ENCODE measurements at regions not wholly inside any gene's neighbourhood (a gene's known extent, or its start where the extent isn't known, plus 50 kb on each side); places are given as distances from the start of the nearest gene placed in this dataset.
A peak's percentile ranks its signal among the peaks of the same experiment; 100 is the strongest.
"Not testable (repeated sequence)": the region's sequence is repeated elsewhere in the genome, so short reads cannot be mapped to it uniquely, and the experiment has no call there.

- DNase-seq; in situ Hi-C loops (cut with MboI; ENCODE audit: low pct_unique_long_range_greater_than_20kb, low sequenced_read_pairs): not testable (repeated sequence)
Measured at GRCh38 chr17:65291301-65291700, 154.1 kb downstream of the RGS9 start.

GRCh38 chr17:65290616-65291015 lies 153.4 kb downstream of the RGS9 start:
- no peak for DNase-seq
- in situ Hi-C loops (cut with MboI; ENCODE audit: low pct_unique_long_range_greater_than_20kb, low sequenced_read_pairs) = no loop called here

- in situ Hi-C loops (cut with MboI; ENCODE audit: low pct_unique_long_range_greater_than_20kb, low sequenced_read_pairs) = no loop called here
- no peak for DNase-seq
Measured at GRCh38 chr17:65290056-65290455, 152.9 kb downstream of the RGS9 start.

GRCh38 chr17:65287040-65287439 lies 149.9 kb downstream of the RGS9 start:
- in situ Hi-C loops (cut with MboI; ENCODE audit: low pct_unique_long_range_greater_than_20kb, low sequenced_read_pairs) = no loop called here
- no peak for DNase-seq

GRCh38 chr17:65283704-65284103 lies 146.5 kb downstream of the RGS9 start:
- DNase-seq = no peak
- in situ Hi-C loops (cut with MboI; ENCODE audit: low pct_unique_long_range_greater_than_20kb, low sequenced_read_pairs) = no loop called here

- no peak for DNase-seq
- in situ Hi-C loops (cut with MboI; ENCODE audit: low pct_unique_long_range_greater_than_20kb, low sequenced_read_pairs) = no loop called here
Measured at GRCh38 chr17:65279456-65279855, 142.3 kb downstream of the RGS9 start.

GRCh38 chr17:65278820-65279184 lies 141.6 kb downstream of the RGS9 start:
- DNase-seq = no peak
- in situ Hi-C loops (cut with MboI; ENCODE audit: low pct_unique_long_range_greater_than_20kb, low sequenced_read_pairs) = no loop called here

- in situ Hi-C loops (cut with MboI; ENCODE audit: low pct_unique_long_range_greater_than_20kb, low sequenced_read_pairs) = no loop called here
- DNase-seq = peak; percentile 44
Measured at GRCh38 chr17:65278050-65278819, 141.1 kb downstream of the RGS9 start.

GRCh38 chr17:65277576-65277975 lies 140.4 kb downstream of the RGS9 start:
- no peak for DNase-seq
- in situ Hi-C loops (cut with MboI; ENCODE audit: low pct_unique_long_range_greater_than_20kb, low sequenced_read_pairs) = no loop called here
